HL-60 (cell line): ENCODE measurements at regions not wholly inside any gene's neighbourhood (a gene's known extent, or its start where the extent isn't known, plus 50 kb on each side); places are given as distances from the start of the nearest gene placed in this dataset.

ENCODE experiments used
- DNase-seq, 2 experiments: peaks; one replicate each; pipeline ENCODE4 v3.0.0-alpha.2; 2010 to 2020; ENCODE audit warnings: low read depth in 1 of 2, low spot score in 1 of 2
- H3K27ac ChIP-seq: fragments of 250-450 bp; sonication (Bioruptor Pico); replicated peaks from 2 replicates; pipeline ENCODE4 v1.5.1; 2020; ENCODE audit warnings: mild to moderate bottlenecking, moderate library complexity
- H3K27me3 ChIP-seq: fragments of 250-450 bp; sonication (Bioruptor Pico); 2 replicates; pipeline ENCODE4 v1.5.1; 2021; ENCODE audit warnings: mild to moderate bottlenecking, moderate library complexity; ENCODE audit not compliant: insufficient read depth, poor library complexity, severe bottlenecking
- H3K4me3 ChIP-seq: replicated peaks from 2 replicates; pipeline ENCODE4 v1.5.1; 2011; ENCODE audit warnings: mild to moderate bottlenecking, control low read depth, low read length; ENCODE audit not compliant: insufficient read depth
- GABPA ChIP-seq: IDR thresholded peaks from 2 replicates; pipeline ENCODE4 v1.6.1; 2012; ENCODE audit warnings: low read depth
- POLR2AphosphoS5 ChIP-seq: IDR thresholded peaks from 2 replicates; pipeline ENCODE4 v1.6.1; 2012; ENCODE audit warnings: low read depth
- SPI1 ChIP-seq: IDR thresholded peaks from 2 replicates; pipeline ENCODE4 v1.6.1; 2012; ENCODE audit warnings: low read depth, mild to moderate bottlenecking, borderline replicate concordance
- TF ChIP-seq, protein P1 (sequence below): IDR thresholded peaks from one replicate; pipeline ENCODE4 v1.5.1; 2011; ENCODE audit warnings: low read length, control low read depth, inconsistent platforms; ENCODE audit not compliant: insufficient read depth
- TF ChIP-seq, protein P2 (sequence below): IDR thresholded peaks from 2 replicates; pipeline ENCODE4 v1.6.1; 2012; ENCODE audit warnings: low read depth; ENCODE audit not compliant: insufficient replicate concordance

DNA sequence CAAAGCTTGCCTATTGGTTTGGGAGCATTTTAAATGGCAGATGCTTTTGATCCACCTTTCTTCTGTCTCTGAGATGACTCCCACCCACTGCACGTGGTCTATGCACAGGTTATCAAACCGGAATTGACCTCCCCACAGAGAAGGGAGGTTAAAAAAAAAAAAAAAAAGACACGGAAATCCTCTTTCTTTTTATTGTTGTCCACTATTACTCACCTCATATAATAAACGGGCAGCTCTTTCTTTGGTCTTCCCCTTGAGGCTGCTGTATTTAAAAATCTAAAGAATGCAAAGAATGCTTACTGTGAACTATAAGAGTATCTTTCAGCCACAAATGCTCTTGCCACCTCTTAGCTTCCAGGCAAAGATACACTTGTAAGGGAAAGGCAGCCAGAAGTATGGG is 329.7 kb downstream of the NDFIP2 start:
- no peak for DNase-seq
- Histone ChIP-seq H3K4me3 (no peak overlapping the region), H3K27me3 (no peaks in the 10 kb centered on the region), H3K27ac (no peak overlapping the region)
- no peak for TF ChIP-seq SPI1
- TF ChIP-seq, protein P1, sequence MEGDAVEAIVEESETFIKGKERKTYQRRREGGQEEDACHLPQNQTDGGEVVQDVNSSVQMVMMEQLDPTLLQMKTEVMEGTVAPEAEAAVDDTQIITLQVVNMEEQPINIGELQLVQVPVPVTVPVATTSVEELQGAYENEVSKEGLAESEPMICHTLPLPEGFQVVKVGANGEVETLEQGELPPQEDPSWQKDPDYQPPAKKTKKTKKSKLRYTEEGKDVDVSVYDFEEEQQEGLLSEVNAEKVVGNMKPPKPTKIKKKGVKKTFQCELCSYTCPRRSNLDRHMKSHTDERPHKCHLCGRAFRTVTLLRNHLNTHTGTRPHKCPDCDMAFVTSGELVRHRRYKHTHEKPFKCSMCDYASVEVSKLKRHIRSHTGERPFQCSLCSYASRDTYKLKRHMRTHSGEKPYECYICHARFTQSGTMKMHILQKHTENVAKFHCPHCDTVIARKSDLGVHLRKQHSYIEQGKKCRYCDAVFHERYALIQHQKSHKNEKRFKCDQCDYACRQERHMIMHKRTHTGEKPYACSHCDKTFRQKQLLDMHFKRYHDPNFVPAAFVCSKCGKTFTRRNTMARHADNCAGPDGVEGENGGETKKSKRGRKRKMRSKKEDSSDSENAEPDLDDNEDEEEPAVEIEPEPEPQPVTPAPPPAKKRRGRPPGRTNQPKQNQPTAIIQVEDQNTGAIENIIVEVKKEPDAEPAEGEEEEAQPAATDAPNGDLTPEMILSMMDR: no peak
- TF ChIP-seq, protein P2, sequence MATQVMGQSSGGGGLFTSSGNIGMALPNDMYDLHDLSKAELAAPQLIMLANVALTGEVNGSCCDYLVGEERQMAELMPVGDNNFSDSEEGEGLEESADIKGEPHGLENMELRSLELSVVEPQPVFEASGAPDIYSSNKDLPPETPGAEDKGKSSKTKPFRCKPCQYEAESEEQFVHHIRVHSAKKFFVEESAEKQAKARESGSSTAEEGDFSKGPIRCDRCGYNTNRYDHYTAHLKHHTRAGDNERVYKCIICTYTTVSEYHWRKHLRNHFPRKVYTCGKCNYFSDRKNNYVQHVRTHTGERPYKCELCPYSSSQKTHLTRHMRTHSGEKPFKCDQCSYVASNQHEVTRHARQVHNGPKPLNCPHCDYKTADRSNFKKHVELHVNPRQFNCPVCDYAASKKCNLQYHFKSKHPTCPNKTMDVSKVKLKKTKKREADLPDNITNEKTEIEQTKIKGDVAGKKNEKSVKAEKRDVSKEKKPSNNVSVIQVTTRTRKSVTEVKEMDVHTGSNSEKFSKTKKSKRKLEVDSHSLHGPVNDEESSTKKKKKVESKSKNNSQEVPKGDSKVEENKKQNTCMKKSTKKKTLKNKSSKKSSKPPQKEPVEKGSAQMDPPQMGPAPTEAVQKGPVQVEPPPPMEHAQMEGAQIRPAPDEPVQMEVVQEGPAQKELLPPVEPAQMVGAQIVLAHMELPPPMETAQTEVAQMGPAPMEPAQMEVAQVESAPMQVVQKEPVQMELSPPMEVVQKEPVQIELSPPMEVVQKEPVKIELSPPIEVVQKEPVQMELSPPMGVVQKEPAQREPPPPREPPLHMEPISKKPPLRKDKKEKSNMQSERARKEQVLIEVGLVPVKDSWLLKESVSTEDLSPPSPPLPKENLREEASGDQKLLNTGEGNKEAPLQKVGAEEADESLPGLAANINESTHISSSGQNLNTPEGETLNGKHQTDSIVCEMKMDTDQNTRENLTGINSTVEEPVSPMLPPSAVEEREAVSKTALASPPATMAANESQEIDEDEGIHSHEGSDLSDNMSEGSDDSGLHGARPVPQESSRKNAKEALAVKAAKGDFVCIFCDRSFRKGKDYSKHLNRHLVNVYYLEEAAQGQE: no peak
- TF ChIP-seq GABPA: no peak
- TF ChIP-seq POLR2AphosphoS5: no peak

DNA sequence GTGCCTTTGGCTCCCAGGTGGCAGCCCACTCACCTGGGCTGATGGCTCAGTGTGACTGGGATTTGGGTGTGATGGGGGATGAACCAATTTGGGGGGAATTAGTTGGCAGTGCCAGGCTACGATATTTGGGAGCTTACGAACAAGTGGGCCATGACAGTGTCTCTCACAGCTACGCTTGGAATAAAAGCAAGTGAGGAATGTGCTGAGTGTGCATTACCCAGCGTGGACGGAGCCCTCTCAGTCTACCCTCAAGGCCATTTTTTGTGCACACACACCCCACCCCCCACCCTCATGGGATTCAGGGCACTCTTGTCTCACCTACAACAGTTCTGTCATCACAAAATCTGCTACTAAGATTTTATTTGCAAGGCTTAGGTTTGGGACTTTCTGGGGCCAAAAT is 329.1 kb downstream of the NDFIP2 start:
- Histone ChIP-seq H3K4me3 (no peak overlapping the region), H3K27me3 (no peaks in the 10 kb centered on the region), H3K27ac (no peak overlapping the region)
- TF ChIP-seq SPI1 (no peak), POLR2AphosphoS5 (no peak), GABPA (no peak)
- TF ChIP-seq, protein P2: no peak
- TF ChIP-seq, protein P1: no peak
- no peak for DNase-seq

DNA sequence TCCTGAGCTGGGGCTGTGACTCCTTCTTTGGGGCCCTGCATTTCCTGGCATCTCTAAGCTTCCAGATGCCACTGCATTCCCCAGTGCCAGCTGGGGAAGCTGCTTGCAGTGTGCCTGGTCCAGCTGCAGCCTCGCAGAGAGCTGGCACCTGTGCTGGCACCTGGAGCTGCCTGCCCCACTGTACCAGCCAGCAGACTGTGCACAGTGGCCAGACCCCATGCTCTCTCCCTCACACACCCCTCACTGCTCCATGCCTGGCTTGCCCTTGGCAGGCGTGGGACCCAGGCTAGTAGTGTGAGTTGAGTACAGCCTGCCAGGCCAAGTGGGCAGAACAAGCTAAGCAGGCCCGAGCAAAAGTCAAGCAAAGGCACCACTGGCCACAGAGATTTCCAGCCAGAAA is 327.5 kb downstream of the NDFIP2 start:
- Histone ChIP-seq H3K27me3 (no peaks in the 10 kb centered on the region), H3K27ac (no peak overlapping the region), H3K4me3 (no peak overlapping the region)
- no peak for DNase-seq
- no peak for TF ChIP-seq GABPA
- TF ChIP-seq, protein P2: no peak
- TF ChIP-seq, protein P1: no peak
- TF ChIP-seq SPI1: no peak
- no peak for TF ChIP-seq POLR2AphosphoS5
